ENCODE measurements at regions not wholly inside any gene's neighbourhood (a gene's known extent, or its start where the extent isn't known, plus 50 kb on each side); places are given as distances from the start of the nearest gene placed in this dataset.

DNA sequence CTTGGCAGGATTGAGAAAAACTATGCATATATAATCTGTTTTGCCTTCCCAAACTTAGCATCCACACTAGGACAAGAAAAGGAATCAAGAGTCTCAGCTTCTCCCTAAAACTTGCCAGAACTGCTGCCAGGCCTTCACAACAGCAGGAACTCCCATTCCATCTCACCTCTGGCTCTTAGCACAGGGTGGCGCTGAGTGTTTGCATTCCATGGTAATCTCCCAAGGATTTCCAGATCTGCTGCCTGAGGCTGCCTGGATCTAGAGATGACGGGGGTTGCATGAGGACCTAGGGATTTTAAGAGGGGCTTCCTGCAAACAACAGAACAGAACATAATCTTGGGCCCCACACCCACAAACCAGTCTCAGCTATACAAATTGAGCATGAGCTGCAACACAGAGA is 87.1 kb upstream of the OPCML start:
- peaks cover 2% of the 10 kb centered on the region for H3K9me3 ChIP-seq (ENCODE audit: low read depth, low read length)
- H3K36me3 ChIP-seq (ENCODE audit: insufficient read depth, low read length): no peaks in the 10 kb centered on the region
- no peak overlapping the region for H3K27ac ChIP-seq (ENCODE audit: low read depth, low read length)
- no peaks in the 10 kb centered on the region for H3K79me2 ChIP-seq (ENCODE audit: insufficient read depth, low read length)
- no peak overlapping the region for H2AFZ ChIP-seq (ENCODE audit: low read length)
- DNase-seq (ENCODE audit: insufficient read length, low spot score, missing footprints): no peak
- H3K27me3 ChIP-seq (ENCODE audit: insufficient read depth, low read length): no peaks in the 10 kb centered on the region
- H3K4me1 ChIP-seq (ENCODE audit: insufficient read depth, low read length): no peaks in the 10 kb centered on the region
- H4K20me1 ChIP-seq (ENCODE audit: insufficient read depth, low read length): no peaks in the 10 kb centered on the region
- H3K4me3 ChIP-seq (ENCODE audit: insufficient read depth, low read length): no peak overlapping the region
- no peak overlapping the region for H3K4me2 ChIP-seq (ENCODE audit: insufficient read depth, low read length)
- TF ChIP-seq, protein P1, sequence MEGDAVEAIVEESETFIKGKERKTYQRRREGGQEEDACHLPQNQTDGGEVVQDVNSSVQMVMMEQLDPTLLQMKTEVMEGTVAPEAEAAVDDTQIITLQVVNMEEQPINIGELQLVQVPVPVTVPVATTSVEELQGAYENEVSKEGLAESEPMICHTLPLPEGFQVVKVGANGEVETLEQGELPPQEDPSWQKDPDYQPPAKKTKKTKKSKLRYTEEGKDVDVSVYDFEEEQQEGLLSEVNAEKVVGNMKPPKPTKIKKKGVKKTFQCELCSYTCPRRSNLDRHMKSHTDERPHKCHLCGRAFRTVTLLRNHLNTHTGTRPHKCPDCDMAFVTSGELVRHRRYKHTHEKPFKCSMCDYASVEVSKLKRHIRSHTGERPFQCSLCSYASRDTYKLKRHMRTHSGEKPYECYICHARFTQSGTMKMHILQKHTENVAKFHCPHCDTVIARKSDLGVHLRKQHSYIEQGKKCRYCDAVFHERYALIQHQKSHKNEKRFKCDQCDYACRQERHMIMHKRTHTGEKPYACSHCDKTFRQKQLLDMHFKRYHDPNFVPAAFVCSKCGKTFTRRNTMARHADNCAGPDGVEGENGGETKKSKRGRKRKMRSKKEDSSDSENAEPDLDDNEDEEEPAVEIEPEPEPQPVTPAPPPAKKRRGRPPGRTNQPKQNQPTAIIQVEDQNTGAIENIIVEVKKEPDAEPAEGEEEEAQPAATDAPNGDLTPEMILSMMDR (IDR thresholded peaks at IDR 0.05; ENCODE audit: extremely low read depth, low read depth, low read length): no peak

GRCh38 chr11:133618544-133618943 is 86.2 kb upstream of the OPCML start:
- Histone ChIP-seq H3K4me1 (ENCODE audit: insufficient read depth, low read length) (no peaks in the 10 kb centered on the region), H3K36me3 (ENCODE audit: insufficient read depth, low read length) (no peaks in the 10 kb centered on the region), H3K79me2 (ENCODE audit: insufficient read depth, low read length) (no peaks in the 10 kb centered on the region), H2AFZ (ENCODE audit: low read length) (no peak overlapping the region), H3K27ac (ENCODE audit: low read depth, low read length) (no peak overlapping the region), H3K9me3 (ENCODE audit: low read depth, low read length) (peaks cover 2% of the 10 kb centered on the region), H3K4me3 (ENCODE audit: insufficient read depth, low read length) (no peak overlapping the region), H3K27me3 (ENCODE audit: insufficient read depth, low read length) (no peaks in the 10 kb centered on the region), H3K4me2 (ENCODE audit: insufficient read depth, low read length) (no peak overlapping the region), H4K20me1 (ENCODE audit: insufficient read depth, low read length) (no peaks in the 10 kb centered on the region)
- TF ChIP-seq, protein P1 (IDR thresholded peaks at IDR 0.05; ENCODE audit: extremely low read depth, low read depth, low read length): no peak
- no peak for DNase-seq (ENCODE audit: insufficient read length, low spot score, missing footprints)

DNA sequence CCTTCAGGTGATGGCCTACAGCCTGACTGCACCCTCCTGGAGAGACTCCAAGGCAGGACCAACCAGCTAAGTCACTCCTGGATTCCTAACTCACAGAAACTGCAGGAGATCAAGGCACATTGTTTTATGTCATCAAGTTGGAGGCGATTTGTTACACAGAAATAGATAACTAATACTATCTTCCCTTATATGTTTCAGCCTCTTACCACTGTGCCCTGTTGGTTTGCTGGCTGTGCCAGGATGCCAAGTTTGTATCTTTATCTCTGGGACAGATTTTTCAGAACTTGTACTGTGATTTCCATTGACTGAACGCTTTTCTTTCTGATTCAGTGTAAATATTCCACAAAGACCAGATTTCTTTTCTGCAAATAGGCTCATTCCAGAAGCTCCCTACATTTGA is 76.2 kb upstream of the OPCML start:
- no peaks in the 10 kb centered on the region for H3K4me1 ChIP-seq (ENCODE audit: insufficient read depth, low read length)
- TF ChIP-seq, protein P1 (IDR thresholded peaks at IDR 0.05; ENCODE audit: extremely low read depth, low read depth, low read length): no peak
- H4K20me1 ChIP-seq (ENCODE audit: insufficient read depth, low read length): no peaks in the 10 kb centered on the region
- no peaks in the 10 kb centered on the region for H3K27me3 ChIP-seq (ENCODE audit: insufficient read depth, low read length)
- H3K4me3 ChIP-seq (ENCODE audit: insufficient read depth, low read length): no peak overlapping the region
- H2AFZ ChIP-seq (ENCODE audit: low read length): no peak overlapping the region
- H3K79me2 ChIP-seq (ENCODE audit: insufficient read depth, low read length): no peaks in the 10 kb centered on the region
- H3K4me2 ChIP-seq (ENCODE audit: insufficient read depth, low read length): no peak overlapping the region
- H3K27ac ChIP-seq (ENCODE audit: low read depth, low read length): no peak overlapping the region
- no peaks in the 10 kb centered on the region for H3K36me3 ChIP-seq (ENCODE audit: insufficient read depth, low read length)
- no peak for DNase-seq (ENCODE audit: insufficient read length, low spot score, missing footprints)
- no peaks in the 10 kb centered on the region for H3K9me3 ChIP-seq (ENCODE audit: low read depth, low read length)

- TF ChIP-seq, protein P1 (IDR thresholded peaks at IDR 0.05; ENCODE audit: extremely low read depth, low read depth, low read length): no peak
- no peaks in the 10 kb centered on the region for H3K79me2 ChIP-seq (ENCODE audit: insufficient read depth, low read length)
Observed at GRCh38 chr11:133606124-133606523, 73.8 kb upstream of the OPCML start.

More at GRCh38 chr11:133606124-133606523, 73.8 kb upstream of the OPCML start:
- no peak overlapping the region for H3K4me3 ChIP-seq (ENCODE audit: insufficient read depth, low read length)
- H3K27ac ChIP-seq (ENCODE audit: low read depth, low read length): no peak overlapping the region
- no peak overlapping the region for H3K4me2 ChIP-seq (ENCODE audit: insufficient read depth, low read length)
- DNase-seq (ENCODE audit: insufficient read length, low spot score, missing footprints): no peak
- H2AFZ ChIP-seq (ENCODE audit: low read length): no peak overlapping the region
- no peaks in the 10 kb centered on the region for H4K20me1 ChIP-seq (ENCODE audit: insufficient read depth, low read length)
- no peaks in the 10 kb centered on the region for H3K4me1 ChIP-seq (ENCODE audit: insufficient read depth, low read length)
- H3K36me3 ChIP-seq (ENCODE audit: insufficient read depth, low read length): no peaks in the 10 kb centered on the region
- no peaks in the 10 kb centered on the region for H3K9me3 ChIP-seq (ENCODE audit: low read depth, low read length)
- no peaks in the 10 kb centered on the region for H3K27me3 ChIP-seq (ENCODE audit: insufficient read depth, low read length)
